Epithelial cell of proximal tubule (primary cell): ENCODE measurements at regions not wholly inside any gene's neighbourhood (a gene's known extent, or its start where the extent isn't known, plus 50 kb on each side); places are given as distances from the start of the nearest gene placed in this dataset.

Experiments
- DNase-seq: peaks from one replicate; pipeline ENCODE4 v3.0.0-alpha.2; 2011; ENCODE audit warnings: low read depth
- H3K4me3 ChIP-seq: 2 replicates; pipeline ENCODE4 v1.5.1; 2011; ENCODE audit warnings: low read depth, mild to moderate bottlenecking, low read length
- TF ChIP-seq, protein P1 (sequence below): conservative IDR thresholded peaks from 2 replicates; pipeline ENCODE4 v1.5.1; 2012; ENCODE audit warnings: low read depth, mild to moderate bottlenecking, low read length

DNA sequence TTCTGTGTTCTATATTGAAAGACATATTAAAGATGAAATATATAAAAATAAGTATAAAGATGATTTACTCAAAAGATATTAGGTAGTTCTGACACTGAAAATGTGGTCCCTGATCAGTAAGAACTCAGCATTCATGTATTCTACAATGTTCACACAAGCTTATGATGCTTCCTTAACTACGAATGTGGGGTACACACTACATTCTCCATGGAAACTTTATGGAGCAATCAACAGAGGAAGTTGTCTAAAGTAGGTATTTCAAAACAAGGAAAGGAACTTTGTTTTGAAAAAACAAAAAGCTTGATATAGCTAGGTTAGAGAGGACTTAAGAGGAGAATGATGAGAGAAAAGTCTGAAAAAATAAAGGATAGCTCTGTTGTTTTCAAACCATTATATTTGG, 119.7 kb upstream of the RGS18 start:
- no peak for DNase-seq
- TF ChIP-seq, protein P1, sequence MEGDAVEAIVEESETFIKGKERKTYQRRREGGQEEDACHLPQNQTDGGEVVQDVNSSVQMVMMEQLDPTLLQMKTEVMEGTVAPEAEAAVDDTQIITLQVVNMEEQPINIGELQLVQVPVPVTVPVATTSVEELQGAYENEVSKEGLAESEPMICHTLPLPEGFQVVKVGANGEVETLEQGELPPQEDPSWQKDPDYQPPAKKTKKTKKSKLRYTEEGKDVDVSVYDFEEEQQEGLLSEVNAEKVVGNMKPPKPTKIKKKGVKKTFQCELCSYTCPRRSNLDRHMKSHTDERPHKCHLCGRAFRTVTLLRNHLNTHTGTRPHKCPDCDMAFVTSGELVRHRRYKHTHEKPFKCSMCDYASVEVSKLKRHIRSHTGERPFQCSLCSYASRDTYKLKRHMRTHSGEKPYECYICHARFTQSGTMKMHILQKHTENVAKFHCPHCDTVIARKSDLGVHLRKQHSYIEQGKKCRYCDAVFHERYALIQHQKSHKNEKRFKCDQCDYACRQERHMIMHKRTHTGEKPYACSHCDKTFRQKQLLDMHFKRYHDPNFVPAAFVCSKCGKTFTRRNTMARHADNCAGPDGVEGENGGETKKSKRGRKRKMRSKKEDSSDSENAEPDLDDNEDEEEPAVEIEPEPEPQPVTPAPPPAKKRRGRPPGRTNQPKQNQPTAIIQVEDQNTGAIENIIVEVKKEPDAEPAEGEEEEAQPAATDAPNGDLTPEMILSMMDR = no peak
- H3K4me3 ChIP-seq = no peak overlapping the region

DNA sequence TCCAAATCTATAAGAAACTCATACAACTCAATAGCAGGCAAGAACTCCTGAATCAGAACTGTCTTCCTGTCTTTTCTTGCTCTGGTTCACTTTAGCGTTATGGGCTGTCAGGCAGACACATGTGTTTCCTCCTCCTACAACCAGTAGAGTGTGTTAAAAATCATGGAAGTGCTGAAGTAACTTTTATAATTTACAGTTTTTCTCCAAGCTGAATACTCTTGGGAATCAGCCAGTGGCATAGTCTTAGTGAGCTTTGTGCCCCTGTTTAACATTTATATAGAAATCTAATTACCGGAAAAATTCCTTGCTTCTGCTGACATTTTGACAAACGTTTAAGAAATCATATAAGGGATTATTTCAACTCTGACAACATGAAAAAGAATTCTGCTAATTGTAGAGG, 113.1 kb upstream of the RGS18 start:
- DNase-seq = no peak
- TF ChIP-seq, protein P1 = no peak
- H3K4me3 ChIP-seq = no peak overlapping the region

DNA sequence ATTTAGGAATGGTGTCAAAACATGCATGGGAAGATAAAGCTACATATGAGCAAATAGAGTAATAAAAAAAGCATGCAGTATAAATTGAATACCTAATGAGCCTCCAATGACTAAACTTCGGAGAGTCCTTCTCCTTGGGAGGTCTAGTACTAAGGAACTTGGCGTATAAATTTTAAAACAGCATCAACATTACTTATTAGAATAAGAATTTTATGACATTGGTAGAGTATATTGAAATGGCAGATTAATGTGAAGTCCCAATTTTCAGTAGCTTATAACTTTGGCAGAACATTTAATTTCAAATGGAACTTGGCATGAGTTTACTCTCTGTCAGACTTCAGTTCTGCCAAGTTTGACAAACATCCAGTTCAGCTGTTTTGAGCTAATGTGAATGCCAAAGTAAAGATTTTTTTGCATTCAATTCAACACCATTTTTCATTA, 104.7 kb upstream of the RGS18 start:
- no peak for DNase-seq
- H3K4me3 ChIP-seq = no peak overlapping the region
- TF ChIP-seq, protein P1 = no peak

DNA sequence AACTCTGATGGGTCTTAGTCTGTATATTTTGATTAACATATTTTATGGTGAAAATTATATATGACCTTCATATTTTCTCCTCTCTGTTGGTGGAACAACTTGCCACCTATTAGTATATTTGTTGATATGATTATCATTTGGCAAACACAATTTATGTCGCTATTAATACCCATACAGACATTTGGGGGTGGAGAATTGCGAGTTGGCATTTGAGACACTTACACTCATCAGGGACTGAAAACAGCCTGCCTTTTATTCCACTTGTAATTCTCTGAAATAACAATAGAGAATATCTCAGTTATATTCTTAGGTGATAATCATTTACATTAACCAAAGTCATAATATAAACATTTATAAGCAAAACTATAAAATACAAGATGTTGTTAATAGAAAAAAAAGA, 100.5 kb upstream of the RGS18 start:
- no peak overlapping the region for H3K4me3 ChIP-seq
- no peak for DNase-seq
- TF ChIP-seq, protein P1 = no peak

DNA sequence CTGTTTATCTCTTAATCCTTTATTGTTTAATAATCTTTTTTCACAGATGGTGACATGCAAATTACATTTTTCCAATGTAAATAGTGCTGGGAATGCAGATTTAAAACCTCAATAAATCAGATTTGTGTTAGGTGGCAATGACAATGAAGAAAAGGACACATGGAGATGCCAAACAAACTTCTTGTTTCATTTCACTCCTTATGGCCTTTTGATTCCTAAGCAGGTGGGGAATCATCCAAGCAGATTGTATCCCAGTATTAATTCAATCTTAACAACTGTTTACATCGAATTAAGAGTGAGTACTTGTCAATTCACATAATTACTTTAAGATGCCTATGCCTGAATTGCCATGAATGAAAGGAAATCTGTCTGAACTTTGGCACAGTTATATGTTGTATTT, 98.9 kb upstream of the RGS18 start:
- no peak overlapping the region for H3K4me3 ChIP-seq
- TF ChIP-seq, protein P1 = no peak
- DNase-seq = no peak

DNA sequence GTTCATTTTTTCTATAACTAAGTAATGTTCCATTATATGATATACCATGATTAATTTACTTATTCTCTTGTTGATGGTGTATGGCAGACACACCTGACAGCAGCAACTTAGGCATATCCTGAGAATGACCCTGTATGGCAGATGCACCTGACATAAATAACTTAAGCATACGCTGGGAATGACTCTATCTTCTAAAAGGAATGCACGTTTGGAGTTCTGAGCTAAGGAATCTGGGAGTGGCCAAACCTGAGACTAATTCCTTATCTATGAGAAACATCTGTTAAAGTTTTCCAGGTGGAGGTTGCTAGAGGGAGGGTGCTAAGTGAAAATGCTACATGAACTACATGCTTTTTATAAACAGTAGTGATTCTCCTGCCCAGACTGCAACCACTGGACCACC, 96.7 kb upstream of the RGS18 start:
- H3K4me3 ChIP-seq = no peak overlapping the region
- TF ChIP-seq, protein P1 = no peak
- no peak for DNase-seq

DNA sequence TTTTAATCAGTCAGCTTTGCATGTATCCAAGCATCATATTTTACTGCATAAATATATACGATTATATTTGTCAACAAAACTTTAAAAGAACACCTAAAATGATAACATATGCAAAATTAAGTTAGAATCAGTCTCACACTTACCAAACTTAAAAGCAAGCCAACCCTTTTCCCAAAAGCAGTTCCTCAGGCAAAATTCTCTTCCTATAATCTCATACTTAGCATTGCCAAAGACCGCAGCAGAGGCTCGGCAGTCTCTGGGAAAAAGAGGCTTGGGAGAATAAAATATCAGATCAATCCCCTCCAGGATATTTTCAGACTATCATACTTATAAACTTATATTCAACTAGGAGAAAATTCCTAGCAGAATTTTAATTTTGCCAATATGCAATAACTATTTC, 93.2 kb upstream of the RGS18 start:
- no peak for DNase-seq
- TF ChIP-seq, protein P1 = no peak

More for the DNA sequence above, 93.2 kb upstream of the RGS18 start:
- H3K4me3 ChIP-seq = no peak overlapping the region
